Activated CD8-positive, alpha-beta T cell treated with anti-CD3 and anti-CD28 coated beads for 36 hours (primary cell): ENCODE measurements at regions not wholly inside any gene's neighbourhood (a gene's known extent, or its start where the extent isn't known, plus 50 kb on each side); places are given as distances from the start of the nearest gene placed in this dataset.

Source experiments
- ATAC-seq: fragments of 200-7000 bp; cut with Tn5 transposase; one replicate; pipeline ENCODE4 v1.10.0; 2021; ENCODE audit warnings: mild to moderate bottlenecking, moderate library complexity
- CTCF ChIA-PET: fragments of 350-600 bp; sonication (Branson Sonifier 250); formaldehyde crosslinking; loops from one replicate; lab custom pipeline; 2021; ENCODE audit warnings: antibody characterized with exemption; lab: Charles Lee
- POLR2A ChIA-PET: fragments of 350-600 bp; sonication (Branson Sonifier 250); formaldehyde crosslinking; loops from one replicate; lab custom pipeline; 2021; ENCODE audit warnings: antibody characterized with exemption; lab: Charles Lee
- DNase-seq: peaks from one replicate; pipeline ENCODE4 v3.0.0-alpha.2; 2020
- H3K27ac Mint-ChIP-seq: one replicate; pipeline ENCODE4 v1.8.0; 2021; ENCODE audit warnings: mild to moderate bottlenecking, mixed read lengths
- H3K27me3 Mint-ChIP-seq: one replicate; pipeline ENCODE4 v1.8.0; 2021; ENCODE audit warnings: mixed read lengths
- H3K36me3 Mint-ChIP-seq: one replicate; pipeline ENCODE4 v1.8.0; 2021; ENCODE audit warnings: low read depth, mixed read lengths
- H3K4me1 Mint-ChIP-seq: one replicate; pipeline ENCODE4 v1.8.0; 2021; ENCODE audit warnings: low read depth, mixed read lengths
- H3K4me3 Mint-ChIP-seq: one replicate; pipeline ENCODE4 v1.8.0; 2021; ENCODE audit warnings: mild to moderate bottlenecking, moderate library complexity, mixed read lengths
- H3K9me3 Mint-ChIP-seq: one replicate; pipeline ENCODE4 v1.8.0; 2021; ENCODE audit warnings: mixed read lengths
- CTCF ChIP-seq: fragments of 200-600 bp; IDR thresholded peaks from one replicate; pipeline ENCODE4 v1.8.0; 2022; ENCODE audit warnings: antibody characterized with exemption, mild to moderate bottlenecking
- intact Hi-C: fragments of 100-400 bp; cut with micrococcal nuclease; formaldehyde crosslinking; loops from one replicate; pipeline ENCODE4 v1.10.0; 2022

- intact Hi-C loops, result no loop called here
- TF ChIP-seq CTCF, result no peak
- H3K27ac Mint-ChIP-seq, result no peak overlapping the region
- H3K36me3 Mint-ChIP-seq, result no peaks in the 10 kb centered on the region
- H3K4me3 Mint-ChIP-seq, result no peak overlapping the region
- no peaks in the 10 kb centered on the region for H3K27me3 Mint-ChIP-seq
- POLR2A ChIA-PET, result no interaction called here
- H3K4me1 Mint-ChIP-seq, result no peaks in the 10 kb centered on the region
- no peak for ATAC-seq
- CTCF ChIA-PET, result no interaction called here
- DNase-seq, result no peak
- peaks cover under 1% of the 10 kb centered on the region for H3K9me3 Mint-ChIP-seq
Observed at GRCh38 chr13:83702021-83702420, 180.3 kb downstream of the SLITRK1 start.

GRCh38 chr13:83692800-83693199 lies 189.5 kb downstream of the SLITRK1 start:
- no peaks in the 10 kb centered on the region for H3K4me1 Mint-ChIP-seq
- no peaks in the 10 kb centered on the region for H3K27me3 Mint-ChIP-seq
- intact Hi-C loops, result no loop called here
- ATAC-seq (no peak), DNase-seq (no peak)
- TF ChIP-seq CTCF, result no peak
- no peaks in the 10 kb centered on the region for H3K36me3 Mint-ChIP-seq
- ChIA-PET CTCF (no interaction called here), POLR2A (no interaction called here)
- H3K9me3 Mint-ChIP-seq, result peaks cover 10% of the 10 kb centered on the region
- H3K27ac Mint-ChIP-seq, result no peak overlapping the region
- H3K4me3 Mint-ChIP-seq, result no peak overlapping the region

- DNase-seq, result no peak
- Mint-ChIP-seq H3K4me3 (no peak overlapping the region), H3K27me3 (no peaks in the 10 kb centered on the region), H3K4me1 (no peaks in the 10 kb centered on the region), H3K27ac (no peak overlapping the region), H3K9me3 (peaks cover 10% of the 10 kb centered on the region), H3K36me3 (no peaks in the 10 kb centered on the region)
- intact Hi-C loops, result no loop called here
- ATAC-seq, result no peak
- ChIA-PET POLR2A (no interaction called here), CTCF (no interaction called here)
- no peak for TF ChIP-seq CTCF
Observed at GRCh38 chr13:83691966-83692365, 190.3 kb downstream of the SLITRK1 start.

GRCh38 chr13:83681547-83681946 lies 200.7 kb downstream of the SLITRK1 start:
- no peaks in the 10 kb centered on the region for H3K4me1 Mint-ChIP-seq
- no peak overlapping the region for H3K27ac Mint-ChIP-seq
- no peaks in the 10 kb centered on the region for H3K27me3 Mint-ChIP-seq
- no peak for DNase-seq
- intact Hi-C loops, result no loop called here
- no peak for ATAC-seq
- CTCF ChIA-PET, result no interaction called here
- POLR2A ChIA-PET, result no interaction called here
- no peak overlapping the region for H3K4me3 Mint-ChIP-seq
- no peaks in the 10 kb centered on the region for H3K36me3 Mint-ChIP-seq
- no peak for TF ChIP-seq CTCF
- no peaks in the 10 kb centered on the region for H3K9me3 Mint-ChIP-seq

- DNase-seq, result no peak
- ATAC-seq, result no peak
- CTCF ChIA-PET, result no interaction called here
- Mint-ChIP-seq H3K9me3 (no peaks in the 10 kb centered on the region), H3K36me3 (no peaks in the 10 kb centered on the region), H3K27ac (no peak overlapping the region), H3K4me1 (no peaks in the 10 kb centered on the region), H3K4me3 (no peak overlapping the region), H3K27me3 (no peaks in the 10 kb centered on the region)
- no peak for TF ChIP-seq CTCF
- POLR2A ChIA-PET, result no interaction called here
- intact Hi-C loops, result no loop called here
Observed at GRCh38 chr13:83677985-83678384, 204.3 kb downstream of the SLITRK1 start.
